GM21390 (cell line): ENCODE measurements at regions not wholly inside any gene's neighbourhood (a gene's known extent, or its start where the extent isn't known, plus 50 kb on each side); places are given as distances from the start of the nearest gene placed in this dataset.

ENCODE experiments used
- ATAC-seq: cut with Tn5 transposase; IDR thresholded peaks from one replicate; pipeline ENCODE4 v1.9.1; 2021; ENCODE audit not compliant: unreplicated experiment

- ATAC-seq: no peak
These were observed 295.6 kb downstream of the ZEB1 start for GRCh38 chr10:31614611-31615010.

GRCh38 chr10:31612082-31612481, 293.1 kb downstream of the ZEB1 start:
- ATAC-seq: no peak

DNA sequence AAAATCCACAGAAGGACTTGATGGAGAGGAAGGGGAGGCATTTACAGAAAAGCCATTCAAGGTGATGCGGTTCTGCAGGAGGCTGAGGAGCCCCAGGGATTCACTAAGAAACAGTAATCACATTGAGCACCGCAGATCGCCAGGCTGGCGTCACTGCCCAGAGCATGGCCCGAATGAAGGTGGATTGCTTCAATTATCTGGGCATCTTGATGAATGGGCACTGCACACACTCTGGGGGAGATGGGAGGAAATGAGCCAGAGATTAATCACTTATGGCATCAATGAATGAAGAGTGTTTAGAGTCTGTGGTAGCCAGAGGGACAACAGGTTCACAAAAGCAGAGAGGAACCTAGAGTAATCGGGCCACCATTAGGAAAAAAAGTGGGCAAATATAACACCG, 292.1 kb downstream of the ZEB1 start:
- no peak for ATAC-seq

GRCh38 chr10:31607481-31607880, 288.5 kb downstream of the ZEB1 start:
- no peak for ATAC-seq

- ATAC-seq: no peak
These were observed 287.8 kb downstream of the ZEB1 start for GRCh38 chr10:31606841-31607240.

GRCh38 chr10:31605861-31606525, 287.0 kb downstream of the ZEB1 start:
- no peak for ATAC-seq

- ATAC-seq: no peak
These were observed 286.4 kb downstream of the ZEB1 start for GRCh38 chr10:31605426-31605825.

DNA sequence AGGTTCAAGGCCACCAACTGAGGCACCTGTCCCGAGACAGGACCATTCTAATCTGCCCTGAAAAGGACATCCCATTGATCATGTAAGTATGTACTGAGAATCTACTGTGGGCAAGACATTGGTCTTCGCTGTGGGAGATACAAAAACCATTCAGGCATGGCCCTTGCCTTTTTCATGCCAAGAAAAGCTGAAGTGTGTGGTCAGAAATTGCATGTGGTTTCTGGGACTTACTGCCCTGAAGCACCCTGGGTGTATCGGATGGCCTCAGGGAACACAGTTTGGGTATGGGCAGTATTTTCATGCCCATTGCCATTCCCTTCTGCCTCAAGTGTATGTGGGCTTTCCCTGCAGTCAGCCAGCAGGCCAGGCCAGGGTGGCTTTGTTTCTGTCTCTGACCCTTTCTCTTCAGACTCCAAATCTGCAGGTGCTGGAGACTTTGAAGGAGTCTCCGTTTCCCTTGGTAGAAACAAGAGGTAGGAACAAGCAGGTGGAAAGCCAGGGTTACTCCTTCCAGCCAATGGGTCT, 285.7 kb downstream of the ZEB1 start:
- no peak for ATAC-seq

- no peak for ATAC-seq
These were observed 285.1 kb downstream of the ZEB1 start for GRCh38 chr10:31604096-31604495.

- ATAC-seq: peak; percentile 99
These were observed 284.4 kb downstream of the ZEB1 start for GRCh38 chr10:31603235-31604087.

GRCh38 chr10:31602541-31603234, 283.7 kb downstream of the ZEB1 start:
- no peak for ATAC-seq

DNA sequence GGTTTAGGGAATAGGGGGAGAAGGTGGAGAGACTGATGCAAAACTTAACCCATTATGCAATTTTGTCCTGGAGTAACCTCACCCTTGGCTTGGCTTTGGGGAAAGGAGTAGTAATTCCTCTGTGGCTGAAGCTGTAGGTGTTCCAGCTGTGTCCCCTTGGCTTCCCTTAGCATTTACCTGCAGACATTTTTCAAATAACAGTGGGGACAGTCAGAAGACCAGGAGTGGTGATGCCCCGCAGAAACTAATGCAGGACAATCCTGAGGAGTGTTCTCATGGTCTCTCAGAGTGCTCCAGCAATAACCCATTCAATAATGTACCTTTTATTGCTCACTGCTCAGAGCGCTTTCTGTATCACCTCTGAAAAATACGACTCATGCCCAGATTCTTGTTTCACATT, 282.1 kb downstream of the ZEB1 start:
- no peak for ATAC-seq

DNA sequence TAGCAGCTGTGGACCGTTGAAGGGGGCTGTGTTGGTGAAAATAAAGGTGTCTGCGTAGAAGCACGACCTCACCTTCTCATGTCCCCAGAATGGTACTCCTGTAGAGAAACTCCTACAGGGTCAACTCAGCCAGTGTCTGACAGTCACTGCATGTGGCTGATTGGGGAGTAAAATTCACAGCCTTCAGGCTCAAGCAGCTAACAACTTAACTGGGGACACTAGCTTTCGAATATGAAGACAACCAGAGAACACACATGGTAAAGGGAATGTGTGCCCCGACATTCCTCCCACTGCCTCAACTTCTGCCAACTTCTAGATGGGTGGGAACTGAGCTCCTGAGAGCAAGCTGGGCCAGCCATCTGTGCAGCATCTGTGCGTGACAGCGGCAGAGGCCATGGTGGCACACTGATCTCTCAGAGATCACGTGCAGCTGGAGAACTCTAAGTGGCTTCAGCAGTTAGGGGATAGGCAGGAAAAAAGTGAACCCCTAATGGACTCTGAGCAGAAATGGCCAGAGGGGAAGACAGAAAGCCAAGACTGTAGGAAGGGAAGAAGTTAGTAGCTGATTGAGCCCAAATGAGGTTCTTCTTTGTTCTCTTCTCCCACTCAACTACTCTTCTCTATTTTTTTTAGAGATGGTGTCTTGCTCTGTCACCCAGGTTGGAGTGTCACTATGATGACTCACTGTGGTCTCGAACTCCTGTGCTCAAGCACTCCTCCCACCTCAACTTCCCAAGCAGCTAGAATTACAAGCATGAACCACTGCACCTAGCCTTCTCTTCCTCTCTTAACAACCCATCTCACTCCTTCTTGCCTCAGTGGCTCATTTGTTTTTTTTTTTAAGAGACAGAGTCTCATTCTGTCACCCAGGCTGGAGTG, 280.8 kb downstream of the ZEB1 start:
- ATAC-seq: no peak

- no peak for ATAC-seq
These were observed 277.7 kb downstream of the ZEB1 start for GRCh38 chr10:31596765-31597164.

GRCh38 chr10:31595992-31596391, 277.0 kb downstream of the ZEB1 start:
- ATAC-seq: no peak

DNA sequence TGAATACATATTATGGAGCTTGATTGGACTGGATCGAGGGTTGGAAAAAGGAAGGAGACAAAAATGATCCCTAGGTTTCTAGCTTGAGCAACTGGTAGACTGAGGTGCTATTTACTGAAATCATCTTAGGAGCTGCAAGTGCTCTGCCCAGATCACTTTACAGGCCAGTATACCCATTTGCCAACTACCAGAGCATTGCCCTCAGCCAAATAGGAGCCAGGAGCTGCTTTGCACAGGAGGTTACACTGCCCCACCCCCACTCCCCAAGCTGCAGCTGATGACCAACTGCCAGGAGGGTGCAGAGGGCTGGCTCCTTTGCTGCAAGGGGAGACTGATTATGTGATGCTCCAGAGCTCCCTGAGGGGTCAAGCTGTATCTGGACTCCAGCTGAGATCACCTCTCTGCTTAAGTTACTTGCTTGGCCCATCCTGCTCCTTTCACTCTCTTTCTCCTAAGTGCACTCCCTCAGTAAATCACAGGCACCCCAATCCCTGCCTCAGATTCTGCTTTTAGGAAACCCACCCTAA, 275.4 kb downstream of the ZEB1 start:
- no peak for ATAC-seq

DNA sequence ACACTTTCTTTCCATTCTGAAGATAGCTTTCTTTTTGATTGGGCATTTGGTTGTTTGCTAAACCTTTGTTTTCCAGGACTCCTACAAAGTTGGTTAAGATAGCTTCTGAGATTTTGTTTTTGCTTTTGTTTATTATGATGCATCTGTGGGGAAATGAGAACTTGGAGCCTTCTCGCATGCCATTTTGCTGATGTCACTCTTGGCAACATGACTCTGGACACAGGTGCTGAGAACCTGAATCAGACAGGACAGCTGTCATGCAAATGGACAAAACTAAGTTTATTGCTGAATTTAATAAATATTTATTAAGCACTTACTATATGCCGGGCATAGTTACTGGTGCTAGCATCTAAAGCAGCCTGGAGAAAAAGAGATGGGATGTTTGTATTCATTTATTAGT, 274.1 kb downstream of the ZEB1 start:
- no peak for ATAC-seq

DNA sequence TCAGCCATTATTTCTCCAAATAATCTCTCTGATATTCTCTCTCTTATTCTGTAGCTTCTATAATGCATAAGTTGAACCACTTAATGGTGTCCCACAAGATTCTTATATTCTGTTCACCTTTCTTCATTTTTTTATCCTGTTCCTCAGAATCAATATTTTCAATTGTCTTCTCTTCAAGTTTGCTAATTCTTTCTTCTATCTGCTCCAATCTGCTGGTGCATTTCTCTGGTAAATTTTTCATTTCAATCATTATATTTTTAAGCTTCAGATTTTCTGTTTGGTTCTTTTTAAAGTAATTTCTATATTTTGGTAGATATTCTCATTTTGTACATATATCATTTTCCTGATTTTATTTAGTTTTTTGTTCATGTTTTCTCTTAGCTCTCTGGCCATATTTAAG, 272.6 kb downstream of the ZEB1 start:
- no peak for ATAC-seq

DNA sequence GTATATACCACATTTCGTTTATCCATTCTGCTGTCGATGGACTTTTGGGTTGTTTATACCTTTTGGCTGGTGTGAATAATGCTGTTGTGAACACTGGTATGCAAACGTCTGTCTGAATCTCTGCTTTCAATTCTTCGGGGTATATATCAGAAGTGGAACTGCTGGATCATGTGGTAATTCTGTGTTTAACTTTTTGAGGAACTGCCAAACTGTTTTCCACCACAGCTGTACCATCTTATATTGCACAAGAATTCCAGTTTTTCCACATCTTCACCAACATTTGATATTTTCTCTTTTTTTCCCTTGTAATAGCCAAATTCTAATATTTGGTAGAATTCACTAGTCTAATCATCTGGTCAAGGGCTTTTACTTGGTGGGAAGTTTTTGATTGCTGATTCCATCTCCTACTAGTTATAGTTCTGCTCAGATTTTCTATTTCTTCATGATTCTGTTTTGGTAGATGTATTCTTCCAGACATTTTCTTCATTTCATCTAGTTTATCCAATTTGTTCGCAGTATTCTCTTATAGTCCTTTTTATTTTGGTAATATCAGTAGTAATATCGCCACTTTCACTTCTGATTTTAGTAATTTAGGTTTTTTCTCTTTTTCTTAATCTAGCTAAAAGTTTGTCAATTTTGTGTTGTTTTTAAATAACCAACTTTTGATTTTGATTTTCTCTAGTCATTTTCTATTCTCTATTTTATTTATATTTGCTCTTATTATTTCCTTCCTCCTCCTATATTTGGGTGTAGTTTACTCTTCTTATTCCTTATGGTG, 271.2 kb downstream of the ZEB1 start:
- no peak for ATAC-seq

DNA sequence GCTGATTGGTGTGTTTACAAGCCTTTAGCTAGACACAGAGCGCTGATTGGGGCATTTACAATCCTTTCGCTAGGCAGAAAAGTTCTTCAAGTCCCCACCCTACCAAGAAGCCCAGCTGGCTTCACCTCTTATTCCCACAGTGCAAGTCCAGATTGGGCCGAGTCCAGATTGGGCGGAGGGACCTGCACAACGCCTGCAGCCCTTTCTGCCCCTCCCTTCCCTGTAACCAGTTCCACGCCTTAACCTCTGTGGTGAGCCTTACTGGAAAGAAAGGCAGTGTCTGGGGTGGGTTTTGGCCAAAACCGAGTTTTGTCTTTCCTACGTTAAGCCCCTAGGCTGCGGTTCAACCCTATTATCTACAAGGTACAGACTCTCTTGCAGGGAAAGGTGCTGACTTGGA, 268.7 kb downstream of the ZEB1 start:
- ATAC-seq: no peak
